ENCODE measurements at regions not wholly inside any gene's neighbourhood (a gene's known extent, or its start where the extent isn't known, plus 50 kb on each side); places are given as distances from the start of the nearest gene placed in this dataset.

GRCh38 chr7:155973451-155973997, 161.3 kb upstream of the SHH start:
- no peak overlapping the region for H3K4me2 ChIP-seq (ENCODE audit: low read length)
- H4K20me1 ChIP-seq (ENCODE audit: insufficient read depth): no peaks in the 10 kb centered on the region
- no peak overlapping the region for H3K4me3 ChIP-seq (ENCODE audit: low read length)
- TF ChIP-seq MXI1 (conservative IDR thresholded peaks at IDR 0.05; ENCODE audit: poor library complexity, severe bottlenecking): no peak
- no peaks in the 10 kb centered on the region for H3F3A ChIP-seq (ENCODE audit: insufficient read depth, low read length, poor library complexity, severe bottlenecking)
- no peaks in the 10 kb centered on the region for H3K27me3 ChIP-seq (ENCODE audit: insufficient read depth, low read depth, low read length)
- no peak overlapping the region for H3K27ac ChIP-seq (ENCODE audit: low read length)
- no peaks in the 10 kb centered on the region for H3K36me3 ChIP-seq (ENCODE audit: insufficient read depth, low read length)
- H3K9me3 ChIP-seq (ENCODE audit: low read length): no peaks in the 10 kb centered on the region
- no peak overlapping the region for H3K9ac ChIP-seq (ENCODE audit: low read length)
- H3K79me2 ChIP-seq (replicated peaks; ENCODE audit: insufficient read depth, low read length): no peaks in the 10 kb centered on the region
- H3K9me2 ChIP-seq (ENCODE audit: insufficient read depth, low read length): no peaks in the 10 kb centered on the region
- H2AFZ ChIP-seq (ENCODE audit: low read depth, low read length): no peak overlapping the region

GRCh38 chr7:155972651-155973390, 160.6 kb upstream of the SHH start:
- Histone ChIP-seq H3K27ac (ENCODE audit: low read length) (no peak overlapping the region), H3K9ac (ENCODE audit: low read length) (no peak overlapping the region), H3K4me3 (ENCODE audit: low read length) (no peak overlapping the region), H2AFZ (ENCODE audit: low read depth, low read length) (no peak overlapping the region), H3K27me3 (ENCODE audit: insufficient read depth, low read depth, low read length) (no peaks in the 10 kb centered on the region), H4K20me1 (ENCODE audit: insufficient read depth) (no peaks in the 10 kb centered on the region), H3F3A (ENCODE audit: insufficient read depth, low read length, poor library complexity, severe bottlenecking) (no peaks in the 10 kb centered on the region), H3K9me2 (ENCODE audit: insufficient read depth, low read length) (no peaks in the 10 kb centered on the region), H3K9me3 (ENCODE audit: low read length) (no peaks in the 10 kb centered on the region), H3K79me2 (replicated peaks; ENCODE audit: insufficient read depth, low read length) (no peaks in the 10 kb centered on the region), H3K36me3 (ENCODE audit: insufficient read depth, low read length) (no peaks in the 10 kb centered on the region), H3K4me2 (ENCODE audit: low read length) (no peak overlapping the region)
- TF ChIP-seq REST (IDR thresholded peaks at IDR 0.05; ENCODE audit: borderline replicate concordance) (no peak), SMC3 (conservative IDR thresholded peaks at IDR 0.05; ENCODE audit: poor library complexity) (no peak), TAF1 (IDR thresholded peaks at IDR 0.05; ENCODE audit: low read depth) (no peak), POLR2AphosphoS5 (IDR thresholded peaks at IDR 0.05) (no peak), MXI1 (conservative IDR thresholded peaks at IDR 0.05; ENCODE audit: poor library complexity, severe bottlenecking) (no peak), EZH2 (IDR thresholded peaks at IDR 0.05; ENCODE audit: borderline replicate concordance, insufficient read depth, low read length, poor library complexity, severe bottlenecking) (no peak), CTCF (IDR thresholded peaks at IDR 0.05; ENCODE audit: poor library complexity, severe bottlenecking) (no peak), RAD21 (conservative IDR thresholded peaks at IDR 0.05) (no peak), EP300 (conservative IDR thresholded peaks at IDR 0.05; ENCODE audit: poor library complexity, severe bottlenecking) (no peak)

Measured in neural cell (in vitro differentiated cells).